GM23338 (cell line): ENCODE measurements at regions not wholly inside any gene's neighbourhood (a gene's known extent, or its start where the extent isn't known, plus 50 kb on each side); places are given as distances from the start of the nearest gene placed in this dataset.

Experiments
- CREB1 ChIP-seq: fragments of 250-450 bp; sonication (Bioruptor Pico); IDR thresholded peaks from 2 replicates; pipeline ENCODE4 v1.5.0; 2020; ENCODE audit warnings: low read depth, mild to moderate bottlenecking, moderate library complexity
- EZH2 ChIP-seq: fragments of 200-600 bp; sonication (generic); IDR thresholded peaks from one replicate; pipeline ENCODE4 v1.8.0; 2017; ENCODE audit warnings: antibody characterized with exemption, mild to moderate bottlenecking, low read depth; ENCODE audit not compliant: unreplicated experiment
- EZH2phosphoT487 ChIP-seq: fragments of 200-600 bp; sonication (generic); IDR thresholded peaks from one replicate; pipeline ENCODE4 v1.8.1; 2018; ENCODE audit warnings: antibody characterized with exemption; ENCODE audit not compliant: unreplicated experiment
- JUNB ChIP-seq: IDR thresholded peaks from one replicate; pipeline ENCODE4 v1.6.1; 2016; ENCODE audit warnings: antibody characterized with exemption; ENCODE audit not compliant: unreplicated experiment
- POLR2AphosphoS5 ChIP-seq: IDR thresholded peaks from 2 replicates; pipeline ENCODE4 v1.6.1; 2016; ENCODE audit warnings: antibody characterized with exemption, low read depth
- REST ChIP-seq: IDR thresholded peaks from one replicate; pipeline ENCODE4 v1.6.1; 2018; ENCODE audit warnings: antibody characterized with exemption; ENCODE audit not compliant: unreplicated experiment
- STAT1 ChIP-seq: IDR thresholded peaks from one replicate; pipeline ENCODE4 v1.6.1; 2016; ENCODE audit warnings: antibody characterized with exemption; ENCODE audit not compliant: unreplicated experiment
- ZNF114 ChIP-seq: fragments of 250-450 bp; sonication (Bioruptor Pico); IDR thresholded peaks from 2 replicates; pipeline ENCODE4 v1.5.0; 2020; ENCODE audit warnings: mild to moderate bottlenecking, moderate library complexity
- ZNF331 ChIP-seq: fragments of 250-450 bp; sonication (Bioruptor Pico); IDR thresholded peaks from 2 replicates; pipeline ENCODE4 v1.5.0; 2020; ENCODE audit warnings: low read depth, mild to moderate bottlenecking, moderate library complexity
- ZNF462 ChIP-seq: fragments of 250-450 bp; sonication (Bioruptor Pico); IDR thresholded peaks from 2 replicates; pipeline ENCODE4 v1.5.0; 2020; ENCODE audit warnings: mild to moderate bottlenecking, moderate library complexity
- TF ChIP-seq, protein P1 (sequence below), 2 experiments: fragments of 200-600 bp in 1 of 2; sonication (generic) in 1 of 2; conservative IDR thresholded peaks; 2 replicates each; pipeline versions ENCODE4 v1.5.1 to v1.6.1; 2016 to 2017; ENCODE audit warnings: antibody characterized with exemption in 2 of 2, low read depth in 2 of 2, mild to moderate bottlenecking in 2 of 2, moderate library complexity in 1 of 2
- TF ChIP-seq, protein P2 (sequence below): IDR thresholded peaks from 2 replicates; pipeline ENCODE4 v1.6.1; 2016; ENCODE audit warnings: antibody characterized with exemption

DNA sequence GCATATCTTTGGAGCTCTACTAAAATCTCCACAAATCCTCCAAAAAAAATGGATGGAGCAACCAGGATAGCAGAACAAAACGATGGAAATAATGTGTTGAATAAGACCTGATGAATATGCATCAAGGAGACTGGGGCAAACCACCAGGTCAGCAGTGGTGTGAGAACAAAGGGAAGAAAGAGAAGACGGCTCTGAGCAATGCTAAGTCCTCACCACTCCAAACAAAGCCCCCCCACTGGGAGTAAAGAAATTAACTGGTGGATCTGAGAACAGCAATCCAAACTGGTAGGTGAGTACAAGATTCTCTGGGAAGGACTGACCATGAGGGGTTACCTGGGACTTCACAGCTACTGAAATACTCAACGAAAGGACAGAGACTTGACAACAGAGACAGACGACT, 977.3 kb downstream of the TBL1XR1 start:
- TF ChIP-seq JUNB (no peak), POLR2AphosphoS5 (no peak), EZH2 (no peak), REST (no peak), EZH2phosphoT487 (no peak), STAT1 (no peak), ZNF462 (CRISPR knock-in tag) (peak; percentile 92), CREB1 (CRISPR knock-in tag) (no peak), ZNF114 (CRISPR knock-in tag) (0 out of 2 replicates have a peak, but pooled peaks have one; percentile 69), ZNF331 (CRISPR knock-in tag) (no peak)
- TF ChIP-seq, protein P1, sequence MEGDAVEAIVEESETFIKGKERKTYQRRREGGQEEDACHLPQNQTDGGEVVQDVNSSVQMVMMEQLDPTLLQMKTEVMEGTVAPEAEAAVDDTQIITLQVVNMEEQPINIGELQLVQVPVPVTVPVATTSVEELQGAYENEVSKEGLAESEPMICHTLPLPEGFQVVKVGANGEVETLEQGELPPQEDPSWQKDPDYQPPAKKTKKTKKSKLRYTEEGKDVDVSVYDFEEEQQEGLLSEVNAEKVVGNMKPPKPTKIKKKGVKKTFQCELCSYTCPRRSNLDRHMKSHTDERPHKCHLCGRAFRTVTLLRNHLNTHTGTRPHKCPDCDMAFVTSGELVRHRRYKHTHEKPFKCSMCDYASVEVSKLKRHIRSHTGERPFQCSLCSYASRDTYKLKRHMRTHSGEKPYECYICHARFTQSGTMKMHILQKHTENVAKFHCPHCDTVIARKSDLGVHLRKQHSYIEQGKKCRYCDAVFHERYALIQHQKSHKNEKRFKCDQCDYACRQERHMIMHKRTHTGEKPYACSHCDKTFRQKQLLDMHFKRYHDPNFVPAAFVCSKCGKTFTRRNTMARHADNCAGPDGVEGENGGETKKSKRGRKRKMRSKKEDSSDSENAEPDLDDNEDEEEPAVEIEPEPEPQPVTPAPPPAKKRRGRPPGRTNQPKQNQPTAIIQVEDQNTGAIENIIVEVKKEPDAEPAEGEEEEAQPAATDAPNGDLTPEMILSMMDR (conservative IDR thresholded peaks at IDR 0.05; ENCODE audit: low read depth in 2 of 2) = no peak
- TF ChIP-seq, protein P2, sequence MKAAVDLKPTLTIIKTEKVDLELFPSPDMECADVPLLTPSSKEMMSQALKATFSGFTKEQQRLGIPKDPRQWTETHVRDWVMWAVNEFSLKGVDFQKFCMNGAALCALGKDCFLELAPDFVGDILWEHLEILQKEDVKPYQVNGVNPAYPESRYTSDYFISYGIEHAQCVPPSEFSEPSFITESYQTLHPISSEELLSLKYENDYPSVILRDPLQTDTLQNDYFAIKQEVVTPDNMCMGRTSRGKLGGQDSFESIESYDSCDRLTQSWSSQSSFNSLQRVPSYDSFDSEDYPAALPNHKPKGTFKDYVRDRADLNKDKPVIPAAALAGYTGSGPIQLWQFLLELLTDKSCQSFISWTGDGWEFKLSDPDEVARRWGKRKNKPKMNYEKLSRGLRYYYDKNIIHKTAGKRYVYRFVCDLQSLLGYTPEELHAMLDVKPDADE = no peak
